ENCODE measurements at regions not wholly inside any gene's neighbourhood (a gene's known extent, or its start where the extent isn't known, plus 50 kb on each side); places are given as distances from the start of the nearest gene placed in this dataset.

GRCh38 chr2:175371378-175371777, 189.9 kb upstream of the ATP5MC3 start:
- Histone ChIP-seq H3K36me3 (ENCODE audit: control insufficient read depth, insufficient read depth, low read length) (no peaks in the 10 kb centered on the region), H3K27me3 (ENCODE audit: control insufficient read depth, insufficient read depth, low read length, poor library complexity, severe bottlenecking) (peaks cover 15% of the 10 kb centered on the region), H3K9me3 (ENCODE audit: control insufficient read depth, low read length) (no peaks in the 10 kb centered on the region), H3K9ac (ENCODE audit: extremely low read depth, low read length, poor library complexity, severe bottlenecking) (no peak overlapping the region), H3K4me3 (ENCODE audit: low read length) (no peak overlapping the region), H3K4me1 (ENCODE audit: control insufficient read depth, insufficient read depth, low read length) (no peaks in the 10 kb centered on the region), H3K27ac (ENCODE audit: low read depth, low read length) (no peak overlapping the region)
- TF ChIP-seq CTCF (conservative IDR thresholded peaks at IDR 0.05) = no peak
- no peak for DNase-seq
- H3K9me3 Mint-ChIP-seq = no peaks in the 10 kb centered on the region
- H3K27ac Mint-ChIP-seq = no peak overlapping the region
- H3K27me3 Mint-ChIP-seq (ENCODE audit: insufficient read depth) = no peaks in the 10 kb centered on the region
- H3K4me1 Mint-ChIP-seq = peaks cover 7% of the 10 kb centered on the region
- H3K4me3 Mint-ChIP-seq = no peak overlapping the region
- H3K36me3 Mint-ChIP-seq (ENCODE audit: low read depth) = no peaks in the 10 kb centered on the region

- Histone ChIP-seq H3K9ac (ENCODE audit: extremely low read depth, low read length, poor library complexity, severe bottlenecking) (no peak overlapping the region), H3K27ac (ENCODE audit: low read depth, low read length) (no peak overlapping the region), H3K4me1 (ENCODE audit: control insufficient read depth, insufficient read depth, low read length) (no peaks in the 10 kb centered on the region), H3K36me3 (ENCODE audit: control insufficient read depth, insufficient read depth, low read length) (no peaks in the 10 kb centered on the region), H3K4me3 (ENCODE audit: low read length) (no peak overlapping the region), H3K9me3 (ENCODE audit: control insufficient read depth, low read length) (no peaks in the 10 kb centered on the region), H3K27me3 (ENCODE audit: control insufficient read depth, insufficient read depth, low read length, poor library complexity, severe bottlenecking) (peaks cover 28% of the 10 kb centered on the region)
- Mint-ChIP-seq H3K27ac (no peak overlapping the region), H3K27me3 (ENCODE audit: insufficient read depth) (peaks cover 9% of the 10 kb centered on the region), H3K9me3 (no peaks in the 10 kb centered on the region), H3K4me1 (no peaks in the 10 kb centered on the region), H3K4me3 (no peak overlapping the region), H3K36me3 (ENCODE audit: low read depth) (no peaks in the 10 kb centered on the region)
- peak; percentile 81 for DNase-seq
- TF ChIP-seq CTCF (conservative IDR thresholded peaks at IDR 0.05) = peak; percentile 96
- 4 to 12% methylated on average over 7 of the region's 7 CpGs for WGBS, 2 experiments (ENCODE audit: insufficient coverage in 1 of 2, insufficient read length in 1 of 2)
These were observed 185.3 kb upstream of the ATP5MC3 start for GRCh38 chr2:175366815-175367214.

GRCh38 chr2:175363699-175364098, 182.2 kb upstream of the ATP5MC3 start:
- no peaks in the 10 kb centered on the region for H3K9me3 ChIP-seq (ENCODE audit: control insufficient read depth, low read length)
- no peaks in the 10 kb centered on the region for H3K36me3 Mint-ChIP-seq (ENCODE audit: low read depth)
- WGBS, 2 experiments (ENCODE audit: insufficient coverage in 1 of 2, insufficient read length in 1 of 2) = 82 to 86% methylated on average over 2 to 4 of the region's 5 CpGs
- no peaks in the 10 kb centered on the region for H3K4me1 ChIP-seq (ENCODE audit: control insufficient read depth, insufficient read depth, low read length)
- H3K27me3 Mint-ChIP-seq (ENCODE audit: insufficient read depth) = peaks cover 14% of the 10 kb centered on the region
- no peak overlapping the region for H3K4me3 ChIP-seq (ENCODE audit: low read length)
- H3K9me3 Mint-ChIP-seq = no peaks in the 10 kb centered on the region
- DNase-seq = no peak
- H3K9ac ChIP-seq (ENCODE audit: extremely low read depth, low read length, poor library complexity, severe bottlenecking) = no peak overlapping the region
- H3K27me3 ChIP-seq (ENCODE audit: control insufficient read depth, insufficient read depth, low read length, poor library complexity, severe bottlenecking) = peaks cover 36% of the 10 kb centered on the region
- H3K27ac ChIP-seq (ENCODE audit: low read depth, low read length) = no peak overlapping the region
- H3K4me1 Mint-ChIP-seq = no peaks in the 10 kb centered on the region
- no peak overlapping the region for H3K4me3 Mint-ChIP-seq
- no peaks in the 10 kb centered on the region for H3K36me3 ChIP-seq (ENCODE audit: control insufficient read depth, insufficient read depth, low read length)
- H3K27ac Mint-ChIP-seq = no peak overlapping the region
- TF ChIP-seq CTCF (conservative IDR thresholded peaks at IDR 0.05) = no peak

All from endodermal cell (in vitro differentiated cells).